ENCODE measurements at regions not wholly inside any gene's neighbourhood (a gene's known extent, or its start where the extent isn't known, plus 50 kb on each side); places are given as distances from the start of the nearest gene placed in this dataset.

DNA sequence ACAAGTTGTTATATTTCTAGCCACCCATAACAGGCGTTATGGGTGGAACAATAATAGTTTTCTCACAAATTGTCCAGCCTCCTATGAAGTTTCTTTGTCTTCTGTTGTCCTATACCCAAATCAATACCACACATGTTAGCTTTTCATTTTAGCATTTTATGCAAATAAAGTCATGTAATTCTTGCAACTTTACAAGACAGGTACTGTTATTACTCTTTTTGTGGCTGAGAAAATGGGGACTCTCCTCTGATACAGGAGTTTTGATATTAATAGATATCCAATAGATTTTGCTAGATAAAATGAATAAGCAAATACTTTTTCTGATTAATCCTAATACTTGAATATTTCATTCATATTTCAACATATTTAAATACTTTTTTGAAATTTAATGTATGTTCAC lies 151.0 kb downstream of the PMAIP1 start:
- H3K27ac ChIP-seq (ENCODE audit: control insufficient read depth, insufficient read depth), result no peak overlapping the region
- POLR2A ChIA-PET, result no interaction called here
- H3K79me2 ChIP-seq (ENCODE audit: control insufficient read depth, insufficient read depth, low read length), result no peaks in the 10 kb centered on the region
- no peaks in the 10 kb centered on the region for H3K36me3 ChIP-seq (ENCODE audit: control insufficient read depth in 2 of 2, insufficient read depth in 2 of 2, low read length in 1 of 2)
- FAIRE-seq, result no peak
- no peak overlapping the region for H3K4me2 ChIP-seq (ENCODE audit: control insufficient read depth, insufficient read depth)
- no peak overlapping the region for H3K4me3 ChIP-seq
- H3K4me1 ChIP-seq (ENCODE audit: control insufficient read depth, insufficient read depth, low read length), result no peaks in the 10 kb centered on the region; the same call in 1 of the 2 replicates
- no peaks in the 10 kb centered on the region for H4K20me1 ChIP-seq (ENCODE audit: control insufficient read depth, insufficient read depth)
- no peak overlapping the region for H2AFZ ChIP-seq (ENCODE audit: control insufficient read depth, low read depth, low read length)
- no peaks in the 10 kb centered on the region for H3K27me3 ChIP-seq (replicated peaks in 1 of 2; ENCODE audit: control insufficient read depth in 2 of 2, insufficient read depth in 2 of 2, low read length in 1 of 2)
- DNase-seq (ENCODE audit: low read depth, low spot score), result no peak
- CTCF ChIA-PET, result no interaction called here
- no peak for TF ChIP-seq ZNF384 (IDR thresholded peaks at IDR 0.05; ENCODE audit: borderline replicate concordance, low read depth, low read length)
- TF ChIP-seq CBX3 (IDR thresholded peaks at IDR 0.05; ENCODE audit: borderline replicate concordance, low read depth), result no peak
- TF ChIP-seq JUNB (IDR thresholded peaks at IDR 0.05), result peak; percentile 58
- TF ChIP-seq NFIC (IDR thresholded peaks at IDR 0.05; ENCODE audit: low read depth, low read length), result peak; percentile 45; the same call in 1 of the 2 replicates
- TF ChIP-seq, protein P1, sequence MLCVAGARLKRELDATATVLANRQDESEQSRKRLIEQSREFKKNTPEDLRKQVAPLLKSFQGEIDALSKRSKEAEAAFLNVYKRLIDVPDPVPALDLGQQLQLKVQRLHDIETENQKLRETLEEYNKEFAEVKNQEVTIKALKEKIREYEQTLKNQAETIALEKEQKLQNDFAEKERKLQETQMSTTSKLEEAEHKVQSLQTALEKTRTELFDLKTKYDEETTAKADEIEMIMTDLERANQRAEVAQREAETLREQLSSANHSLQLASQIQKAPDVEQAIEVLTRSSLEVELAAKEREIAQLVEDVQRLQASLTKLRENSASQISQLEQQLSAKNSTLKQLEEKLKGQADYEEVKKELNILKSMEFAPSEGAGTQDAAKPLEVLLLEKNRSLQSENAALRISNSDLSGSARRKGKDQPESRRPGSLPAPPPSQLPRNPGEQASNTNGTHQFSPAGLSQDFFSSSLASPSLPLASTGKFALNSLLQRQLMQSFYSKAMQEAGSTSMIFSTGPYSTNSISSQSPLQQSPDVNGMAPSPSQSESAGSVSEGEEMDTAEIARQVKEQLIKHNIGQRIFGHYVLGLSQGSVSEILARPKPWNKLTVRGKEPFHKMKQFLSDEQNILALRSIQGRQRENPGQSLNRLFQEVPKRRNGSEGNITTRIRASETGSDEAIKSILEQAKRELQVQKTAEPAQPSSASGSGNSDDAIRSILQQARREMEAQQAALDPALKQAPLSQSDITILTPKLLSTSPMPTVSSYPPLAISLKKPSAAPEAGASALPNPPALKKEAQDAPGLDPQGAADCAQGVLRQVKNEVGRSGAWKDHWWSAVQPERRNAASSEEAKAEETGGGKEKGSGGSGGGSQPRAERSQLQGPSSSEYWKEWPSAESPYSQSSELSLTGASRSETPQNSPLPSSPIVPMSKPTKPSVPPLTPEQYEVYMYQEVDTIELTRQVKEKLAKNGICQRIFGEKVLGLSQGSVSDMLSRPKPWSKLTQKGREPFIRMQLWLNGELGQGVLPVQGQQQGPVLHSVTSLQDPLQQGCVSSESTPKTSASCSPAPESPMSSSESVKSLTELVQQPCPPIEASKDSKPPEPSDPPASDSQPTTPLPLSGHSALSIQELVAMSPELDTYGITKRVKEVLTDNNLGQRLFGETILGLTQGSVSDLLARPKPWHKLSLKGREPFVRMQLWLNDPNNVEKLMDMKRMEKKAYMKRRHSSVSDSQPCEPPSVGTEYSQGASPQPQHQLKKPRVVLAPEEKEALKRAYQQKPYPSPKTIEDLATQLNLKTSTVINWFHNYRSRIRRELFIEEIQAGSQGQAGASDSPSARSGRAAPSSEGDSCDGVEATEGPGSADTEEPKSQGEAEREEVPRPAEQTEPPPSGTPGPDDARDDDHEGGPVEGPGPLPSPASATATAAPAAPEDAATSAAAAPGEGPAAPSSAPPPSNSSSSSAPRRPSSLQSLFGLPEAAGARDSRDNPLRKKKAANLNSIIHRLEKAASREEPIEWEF (IDR thresholded peaks at IDR 0.05; ENCODE audit: insufficient replicate concordance, low read depth, low read length), result no peak
- no peak for TF ChIP-seq HDAC2 (IDR thresholded peaks at IDR 0.05)
- TF ChIP-seq RUNX3 (IDR thresholded peaks at IDR 0.05; ENCODE audit: low read length), result peak; percentile 58; the same call in 1 of the 2 replicates
- no peak for TF ChIP-seq IRF4 (IDR thresholded peaks at IDR 0.05; ENCODE audit: low read depth, low read length)
- TF ChIP-seq RCOR1 (conservative IDR thresholded peaks at IDR 0.05; ENCODE audit: low read depth, low read length), result no peak
- no peak overlapping the region for H3K9ac ChIP-seq (ENCODE audit: control insufficient read depth, insufficient read depth, low read length)
- no TSS peak for BruUV-seq (replicated peaks)
- in situ Hi-C loops (cut with MboI) (no loop called here), intact Hi-C loops (cut with micrococcal nuclease; ENCODE audit: unreplicated experiment) (no loop called here)
- ATAC-seq, result no peak
- SMC1A ChIA-PET (ENCODE audit: uncharacterized antibody, unreplicated experiment), result no interaction called here
- 0% methylated on average over 1 of the region's 1 CpG for WGBS (ENCODE audit: insufficient coverage, insufficient replicate concordance, low lambda C conversion rate, missing lambda C conversion rate)
- no peaks in the 10 kb centered on the region for H3K9me3 ChIP-seq (replicated peaks; ENCODE audit: control insufficient read depth, insufficient read depth, low read length)
- RAD21 ChIA-PET (ENCODE audit: unreplicated experiment), result no interaction called here

Data from GM12878 (cell line).